GM19043 (cell line): ENCODE measurements at regions not wholly inside any gene's neighbourhood (a gene's known extent, or its start where the extent isn't known, plus 50 kb on each side); places are given as distances from the start of the nearest gene placed in this dataset.
"Not testable (repeated sequence)": the region's sequence is repeated elsewhere in the genome, so short reads cannot be mapped to it uniquely, and the experiment has no call there.

Source experiments
- ATAC-seq: cut with Tn5 transposase; IDR thresholded peaks from one replicate; pipeline ENCODE4 v1.9.1; 2021; ENCODE audit warnings: low read depth; ENCODE audit not compliant: unreplicated experiment

DNA sequence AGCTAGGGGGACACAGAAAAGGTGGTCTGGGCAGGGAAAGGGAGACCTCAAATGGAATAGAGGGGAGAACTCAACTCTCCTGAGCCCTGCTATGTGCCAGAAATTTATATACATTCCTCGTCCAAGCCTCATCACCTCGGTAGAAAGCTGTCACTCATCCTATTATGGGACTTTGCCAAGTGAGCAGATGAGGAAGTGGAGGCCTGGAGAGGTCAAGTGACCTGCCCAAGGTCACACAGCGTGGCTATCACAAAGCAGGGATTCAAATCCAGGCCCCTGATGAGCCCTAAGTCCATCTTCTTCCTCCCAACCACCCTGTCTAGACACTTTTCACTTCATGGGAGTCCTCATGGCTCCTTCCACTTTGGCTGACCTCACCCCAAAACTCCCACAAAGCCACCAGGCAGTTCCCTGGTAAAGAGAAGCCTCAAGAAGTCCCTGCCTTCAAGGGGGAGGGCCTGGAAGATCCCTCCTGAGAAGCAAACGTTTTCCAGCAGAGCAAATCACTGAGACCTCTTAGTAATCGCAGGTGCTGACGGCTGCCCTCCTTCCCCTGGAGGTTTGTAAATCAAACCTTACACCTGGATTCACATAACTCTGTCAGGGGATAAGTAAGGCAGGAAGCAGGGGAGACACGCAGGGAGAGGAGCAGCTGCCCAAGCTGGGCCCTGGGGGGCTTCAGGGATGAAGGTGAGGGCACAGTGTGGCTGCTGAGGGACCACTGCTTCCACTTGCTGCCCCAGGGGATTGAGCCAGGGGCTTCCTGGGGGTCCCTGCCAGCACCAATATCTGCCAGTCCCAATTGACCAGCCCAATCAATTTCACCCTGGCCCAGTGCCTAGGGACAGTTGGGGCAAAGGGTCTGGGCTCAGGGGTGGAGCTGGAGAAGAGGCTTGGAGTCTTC, 351.2 kb downstream of the MATN1 start:
- ATAC-seq, result no peak

- ATAC-seq, result no peak
These were observed 352.1 kb downstream of the MATN1 start for GRCh38 chr1:30371179-30371788.

DNA sequence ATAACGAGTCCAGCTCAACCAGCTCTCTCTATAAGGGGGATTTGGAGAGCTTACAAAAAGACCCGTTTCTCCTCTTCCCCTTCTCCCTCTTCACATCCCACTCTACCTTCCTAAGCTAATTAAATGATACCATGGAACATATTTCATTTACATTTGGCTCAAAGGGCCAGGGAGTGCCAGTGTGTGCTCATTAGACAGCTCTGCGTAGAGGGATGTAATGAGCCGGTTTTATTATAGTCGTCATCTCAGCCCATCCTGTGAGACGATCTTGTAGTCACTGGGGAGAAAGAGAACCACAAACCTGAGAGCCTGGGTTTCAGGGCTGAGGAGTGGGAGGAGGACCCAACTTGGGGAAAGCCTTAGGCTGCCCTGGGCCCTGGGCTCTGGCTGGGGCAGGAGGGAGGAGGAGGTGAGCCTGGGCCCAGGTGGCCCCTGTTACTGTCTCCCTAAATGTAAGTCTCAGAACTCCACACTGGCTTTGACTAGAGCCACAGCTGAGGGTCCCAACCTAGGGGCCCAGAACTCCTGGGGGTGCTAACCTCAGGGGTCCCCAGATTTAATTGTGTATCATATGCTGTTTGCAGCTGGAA, 354.6 kb downstream of the MATN1 start:
- ATAC-seq, result no peak

DNA sequence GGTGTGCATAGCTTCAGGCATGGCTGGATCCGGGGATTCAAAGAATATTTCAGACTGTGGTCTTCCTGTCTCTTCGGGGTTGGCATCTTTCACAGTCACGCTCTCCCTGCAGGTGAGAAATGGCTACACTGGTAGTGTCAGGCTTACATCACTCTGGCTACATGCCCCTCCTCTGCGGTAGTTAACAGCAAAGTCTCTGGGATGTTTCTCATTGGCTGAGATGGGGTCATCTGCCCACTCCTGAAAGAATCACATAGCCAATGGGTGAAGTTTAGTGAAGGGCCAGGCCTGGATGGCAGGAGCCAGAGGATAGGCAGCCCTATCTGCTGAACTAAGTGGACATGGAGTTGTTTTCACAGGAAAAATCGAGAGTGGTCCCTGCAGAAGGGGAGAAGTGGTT, 356.5 kb downstream of the MATN1 start:
- ATAC-seq, result no peak

GRCh38 chr1:30366199-30366598, 357.2 kb downstream of the MATN1 start:
- ATAC-seq, result no peak

GRCh38 chr1:30365596-30365995, 357.8 kb downstream of the MATN1 start:
- no peak for ATAC-seq

GRCh38 chr1:30363031-30363430, 360.4 kb downstream of the MATN1 start:
- no peak for ATAC-seq

DNA sequence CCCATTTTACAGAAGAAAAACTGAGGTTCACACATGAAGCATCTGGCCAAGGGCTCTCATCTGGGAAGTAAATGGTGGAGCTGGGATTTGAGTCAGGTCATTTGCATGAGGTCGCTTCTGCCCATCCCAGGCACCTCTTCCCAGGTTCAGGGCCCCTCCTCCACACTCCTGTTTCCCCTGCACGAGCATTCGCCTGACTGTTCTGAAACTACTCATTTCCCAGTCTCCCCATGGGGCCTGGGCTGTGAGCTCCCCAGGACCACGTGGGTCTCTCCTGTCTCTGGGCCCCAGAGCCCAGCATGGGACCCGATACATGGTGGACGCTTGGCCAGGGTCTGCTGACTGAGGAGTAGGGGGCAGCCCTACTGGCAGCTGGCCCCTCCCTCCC, 360.8 kb downstream of the MATN1 start:
- no peak for ATAC-seq

DNA sequence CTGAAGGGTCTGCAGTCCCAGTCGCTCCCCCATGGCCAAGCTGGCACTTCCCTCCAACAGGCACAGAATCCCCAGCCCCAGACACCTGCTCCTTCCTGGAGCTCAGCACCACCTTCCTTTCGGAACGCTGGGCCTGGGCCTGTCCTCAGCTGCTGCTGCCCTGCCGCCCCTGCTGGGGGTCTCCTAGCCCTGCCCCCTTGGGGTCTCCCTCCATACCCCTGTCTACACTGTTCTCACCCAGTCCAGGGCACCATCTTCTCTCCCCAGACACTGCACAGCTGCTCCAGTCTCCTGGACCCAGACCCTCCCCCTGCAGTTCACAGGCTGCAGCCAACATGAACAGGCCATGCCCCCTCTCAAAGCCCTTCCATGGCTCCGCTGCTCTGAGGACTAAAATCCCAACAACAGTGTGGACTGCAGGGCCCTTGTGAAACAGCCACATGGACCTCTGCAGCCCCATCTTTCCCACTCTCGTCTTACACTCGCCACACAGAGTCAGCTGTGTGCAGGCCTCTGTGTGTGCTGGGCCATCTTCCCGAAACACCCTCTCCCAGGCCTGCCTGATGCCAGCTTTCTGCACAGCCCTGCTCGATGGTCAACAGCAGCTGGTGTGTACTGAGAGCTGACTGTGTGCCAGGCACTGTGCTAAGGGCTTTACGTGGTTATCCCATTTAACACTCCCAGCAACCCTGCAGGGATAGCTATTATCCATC, 361.3 kb downstream of the MATN1 start:
- ATAC-seq, result not testable (repeated sequence)

DNA sequence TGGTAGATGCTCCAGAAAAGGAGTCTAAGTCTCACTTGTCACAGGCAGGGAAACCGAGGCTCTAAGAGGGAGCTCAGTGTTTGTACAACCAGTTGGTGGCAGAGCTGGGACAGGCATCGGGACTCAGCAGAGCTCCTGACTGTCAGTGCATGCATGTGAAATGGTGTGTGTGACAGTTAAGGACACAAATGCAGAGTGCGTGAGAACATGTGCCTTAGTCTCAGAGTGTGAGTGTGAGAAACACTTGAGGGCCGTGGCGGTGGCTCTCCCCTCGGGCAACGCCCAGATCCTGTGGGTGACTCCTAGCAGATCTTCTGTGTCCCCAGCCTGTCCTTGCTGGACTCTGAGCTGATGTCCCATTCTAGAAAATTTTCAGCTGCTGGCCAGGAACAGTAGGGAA, 362.6 kb downstream of the MATN1 start:
- no peak for ATAC-seq

- no peak for ATAC-seq
These were observed 363.1 kb downstream of the MATN1 start for GRCh38 chr1:30360281-30360680.

- ATAC-seq, result no peak
These were observed 363.7 kb downstream of the MATN1 start for GRCh38 chr1:30359539-30360220.

DNA sequence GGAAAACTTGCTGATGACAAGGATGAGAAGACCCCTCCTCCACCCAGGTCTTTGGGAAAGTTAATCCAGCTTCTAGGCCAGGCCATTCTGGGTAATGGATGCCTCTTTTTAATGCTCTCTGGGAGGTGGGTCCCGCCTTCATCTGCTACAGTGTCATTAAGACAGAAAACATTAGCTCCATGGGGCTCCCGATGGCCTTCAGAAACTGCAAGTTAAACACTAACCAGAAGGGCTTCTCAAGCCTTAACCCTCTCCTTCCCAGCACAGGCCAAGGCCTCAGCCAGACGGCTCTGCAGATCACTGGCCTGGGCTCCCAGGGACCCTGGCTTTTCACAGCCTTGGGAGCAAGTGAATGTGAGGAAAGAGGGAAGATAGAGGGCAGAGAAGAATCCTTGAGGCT, 364.9 kb downstream of the MATN1 start:
- no peak for ATAC-seq

DNA sequence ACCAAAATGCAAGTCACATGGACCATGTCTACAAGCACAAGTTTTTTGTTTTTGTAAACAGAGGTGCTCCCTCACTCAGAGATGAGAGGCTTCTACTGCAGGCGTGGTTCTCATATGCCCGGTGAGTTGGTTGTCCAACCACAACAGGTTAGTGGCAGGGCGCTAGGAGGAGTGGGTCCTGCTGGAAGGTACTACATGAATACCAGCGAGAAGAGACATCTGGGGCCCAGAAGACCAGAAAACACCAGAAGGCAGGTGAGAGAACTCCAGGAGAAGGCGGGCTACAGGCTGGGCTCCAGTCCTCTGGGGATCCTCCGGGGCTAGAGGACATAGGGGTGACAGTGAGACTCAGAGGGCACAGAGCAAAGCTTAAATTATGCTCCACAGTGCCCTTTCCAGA, 366.5 kb downstream of the MATN1 start:
- ATAC-seq, result no peak

DNA sequence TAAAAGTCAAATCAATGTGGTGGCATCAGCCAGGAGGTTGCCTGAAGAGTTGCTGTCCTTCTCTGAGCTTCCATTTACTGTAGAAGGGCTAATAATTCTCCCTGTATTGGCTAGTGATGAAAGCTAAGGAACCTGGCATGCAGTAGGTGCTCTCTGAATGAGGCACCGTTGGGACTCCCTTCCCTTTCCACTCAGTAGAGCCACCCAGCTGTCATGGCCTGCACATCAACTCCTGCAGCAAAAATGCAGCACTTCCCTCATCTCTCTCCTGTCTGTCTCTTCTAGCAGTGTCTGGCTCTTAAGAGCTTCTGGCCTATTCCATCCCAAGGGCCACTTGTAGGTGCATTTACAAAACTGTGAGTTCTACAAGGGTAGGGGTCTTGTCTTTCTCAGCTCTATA, 369.0 kb downstream of the MATN1 start:
- no peak for ATAC-seq

DNA sequence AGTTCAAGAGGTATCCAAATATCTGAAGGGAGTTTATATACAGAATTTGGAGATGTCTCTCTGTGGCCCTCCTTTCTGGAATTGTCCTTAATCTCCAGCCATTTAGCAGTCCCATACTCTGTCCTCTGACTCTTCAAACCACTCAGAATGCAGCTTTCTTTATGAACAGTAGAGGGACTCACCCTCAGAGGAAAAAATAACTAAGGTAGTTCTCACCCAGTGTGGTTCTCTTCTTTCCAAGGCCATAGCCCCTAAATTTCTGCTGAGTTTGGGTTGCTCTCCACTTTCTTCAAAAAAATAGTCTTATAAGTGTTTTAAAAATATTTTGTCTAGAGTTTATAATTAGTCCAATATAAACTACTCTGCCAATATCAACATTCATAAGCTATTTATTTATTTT, 369.7 kb downstream of the MATN1 start:
- ATAC-seq, result no peak

GRCh38 chr1:30348147-30348546, 375.2 kb downstream of the MATN1 start:
- no peak for ATAC-seq

GRCh38 chr1:30345491-30346130, 377.8 kb downstream of the MATN1 start:
- no peak for ATAC-seq

GRCh38 chr1:30343562-30343961, 379.8 kb downstream of the MATN1 start:
- ATAC-seq, result no peak

- ATAC-seq, result no peak
These were observed 380.7 kb downstream of the MATN1 start for GRCh38 chr1:30342535-30343141.
